Activated CD8-positive, alpha-beta T cell treated with anti-CD3 and anti-CD28 coated beads for 36 hours (primary cell): ENCODE measurements at regions not wholly inside any gene's neighbourhood (a gene's known extent, or its start where the extent isn't known, plus 50 kb on each side); places are given as distances from the start of the nearest gene placed in this dataset.
A peak's percentile ranks its signal among the peaks of the same experiment; 100 is the strongest.

Experiments
- ATAC-seq: fragments of 200-7000 bp; cut with Tn5 transposase; one replicate; pipeline ENCODE4 v1.10.0; 2021; ENCODE audit warnings: mild to moderate bottlenecking, moderate library complexity
- CTCF ChIA-PET: fragments of 350-600 bp; sonication (Branson Sonifier 250); formaldehyde crosslinking; loops from one replicate; lab custom pipeline; 2021; ENCODE audit warnings: antibody characterized with exemption; lab: Charles Lee
- POLR2A ChIA-PET: fragments of 350-600 bp; sonication (Branson Sonifier 250); formaldehyde crosslinking; loops from one replicate; lab custom pipeline; 2021; ENCODE audit warnings: antibody characterized with exemption; lab: Charles Lee
- DNase-seq: peaks from one replicate; pipeline ENCODE4 v3.0.0-alpha.2; 2020
- H3K27ac Mint-ChIP-seq: one replicate; pipeline ENCODE4 v1.8.0; 2021; ENCODE audit warnings: mild to moderate bottlenecking, mixed read lengths
- H3K27me3 Mint-ChIP-seq: one replicate; pipeline ENCODE4 v1.8.0; 2021; ENCODE audit warnings: mixed read lengths
- H3K36me3 Mint-ChIP-seq: one replicate; pipeline ENCODE4 v1.8.0; 2021; ENCODE audit warnings: low read depth, mixed read lengths
- H3K4me1 Mint-ChIP-seq: one replicate; pipeline ENCODE4 v1.8.0; 2021; ENCODE audit warnings: low read depth, mixed read lengths
- H3K4me3 Mint-ChIP-seq: one replicate; pipeline ENCODE4 v1.8.0; 2021; ENCODE audit warnings: mild to moderate bottlenecking, moderate library complexity, mixed read lengths
- H3K9me3 Mint-ChIP-seq: one replicate; pipeline ENCODE4 v1.8.0; 2021; ENCODE audit warnings: mixed read lengths
- CTCF ChIP-seq: fragments of 200-600 bp; IDR thresholded peaks from one replicate; pipeline ENCODE4 v1.8.0; 2022; ENCODE audit warnings: antibody characterized with exemption, mild to moderate bottlenecking
- intact Hi-C: fragments of 100-400 bp; cut with micrococcal nuclease; formaldehyde crosslinking; loops from one replicate; pipeline ENCODE4 v1.10.0; 2022

- Mint-ChIP-seq H3K36me3 (no peaks in the 10 kb centered on the region), H3K9me3 (no peaks in the 10 kb centered on the region), H3K4me1 (peaks cover 22% of the 10 kb centered on the region), H3K27ac (no peak overlapping the region), H3K4me3 (no peak overlapping the region), H3K27me3 (peaks cover 15% of the 10 kb centered on the region)
- ChIA-PET POLR2A (no interaction called here), CTCF (no interaction called here)
- ATAC-seq (no peak), DNase-seq (no peak)
- intact Hi-C loops, result no loop called here
- TF ChIP-seq CTCF, result no peak
Measured at GRCh38 chr5:159405611-159406031, 75.3 kb upstream of the IL12B start.

GRCh38 chr5:159406571-159406970 is 76.3 kb upstream of the IL12B start:
- TF ChIP-seq CTCF, result no peak
- Mint-ChIP-seq H3K27me3 (peaks cover 13% of the 10 kb centered on the region), H3K27ac (no peak overlapping the region), H3K9me3 (peaks cover 2% of the 10 kb centered on the region), H3K36me3 (no peaks in the 10 kb centered on the region), H3K4me1 (peaks cover 31% of the 10 kb centered on the region), H3K4me3 (no peak overlapping the region)
- CTCF ChIA-PET, result no interaction called here
- intact Hi-C loops, result no loop called here
- POLR2A ChIA-PET, result interaction anchor here (0.6 kb wide), 1 partner anchor 82 kb away, joined by 3 read pairs; no protein-coding TSS in a partner anchor
- DNase-seq (no peak), ATAC-seq (no peak)

- Mint-ChIP-seq H3K4me1 (peaks cover 55% of the 10 kb centered on the region), H3K27ac (no peak overlapping the region), H3K36me3 (no peaks in the 10 kb centered on the region), H3K27me3 (peaks cover 2% of the 10 kb centered on the region), H3K9me3 (peaks cover 2% of the 10 kb centered on the region), H3K4me3 (no peak overlapping the region)
- ATAC-seq (peak; percentile 64), DNase-seq (peak; percentile 74)
- TF ChIP-seq CTCF, result no peak
- ChIA-PET CTCF (interaction anchor here (1.2 to 1.8 kb wide), 3 partner anchors 19 to 48 kb away, joined by 4 to 9 read pairs (median 5); no protein-coding TSS in a partner anchor), POLR2A (interaction anchor here (1.0 to 4.5 kb wide), 2 partner anchors 47 to 53 kb away, joined by 3 to 35 read pairs; no protein-coding TSS in a partner anchor)
- intact Hi-C loops, result no loop called here
Measured at GRCh38 chr5:159409801-159410200, 79.5 kb upstream of the IL12B start.

- Mint-ChIP-seq H3K36me3 (no peaks in the 10 kb centered on the region), H3K4me3 (no peak overlapping the region), H3K9me3 (peaks cover 2% of the 10 kb centered on the region), H3K27me3 (peaks cover 2% of the 10 kb centered on the region), H3K4me1 (peaks cover 55% of the 10 kb centered on the region), H3K27ac (no peak overlapping the region)
- no peak for TF ChIP-seq CTCF
- intact Hi-C loops, result no loop called here
- DNase-seq (no peak), ATAC-seq (no peak)
- POLR2A ChIA-PET, result interaction anchor here (4.5 kb wide), 1 partner anchor 46 kb away, joined by 35 read pairs; no protein-coding TSS in a partner anchor
- CTCF ChIA-PET, result interaction anchor here (0.9 to 1.8 kb wide), 4 partner anchors 18 to 131 kb away, joined by 3 to 9 read pairs (median 4); no protein-coding TSS in a partner anchor
Measured at GRCh38 chr5:159410480-159410879, 80.2 kb upstream of the IL12B start.

- POLR2A ChIA-PET, result interaction anchor here (1.1 to 4.5 kb wide), 3 partner anchors 46 to 202 kb away, joined by 3 to 35 read pairs (median 4); no protein-coding TSS in a partner anchor
- intact Hi-C loops, result no loop called here
- peaks cover 55% of the 10 kb centered on the region for H3K4me1 Mint-ChIP-seq
Measured at GRCh38 chr5:159411115-159411514, 80.8 kb upstream of the IL12B start.

More at GRCh38 chr5:159411115-159411514, 80.8 kb upstream of the IL12B start:
- no peak for ATAC-seq
- H3K9me3 Mint-ChIP-seq, result peaks cover 2% of the 10 kb centered on the region
- peaks cover 2% of the 10 kb centered on the region for H3K27me3 Mint-ChIP-seq
- no peak for TF ChIP-seq CTCF
- CTCF ChIA-PET, result interaction anchor here (0.9 to 1.6 kb wide), 5 partner anchors 13 to 131 kb away, joined by 3 to 7 read pairs (median 3); no protein-coding TSS in a partner anchor
- DNase-seq, result no peak
- no peak overlapping the region for H3K27ac Mint-ChIP-seq
- H3K4me3 Mint-ChIP-seq, result no peak overlapping the region
- H3K36me3 Mint-ChIP-seq, result no peaks in the 10 kb centered on the region
